Lower leg skin (tissue), 3 donors: ENCODE measurements at regions not wholly inside any gene's neighbourhood (a gene's known extent, or its start where the extent isn't known, plus 50 kb on each side); places are given as distances from the start of the nearest gene placed in this dataset.

ENCODE experiments used
- CTCF ChIP-seq, 3 donors: fragments of 450-650 bp; IDR thresholded peaks; one replicate each; pipeline ENCODE4 v1.5.1; 2016; ENCODE audit warnings: antibody characterized with exemption in 3 of 3, mild to moderate bottlenecking in 3 of 3, moderate library complexity in 2 of 3
- POLR2A ChIP-seq, 2 donors: fragments of 450-650 bp; IDR thresholded peaks; one replicate each; pipeline ENCODE4 v1.6.1; 2016 to 2017; ENCODE audit warnings: antibody characterized with exemption in 2 of 2, mild to moderate bottlenecking in 1 of 2, moderate library complexity in 1 of 2

GRCh38 chr2:8234757-8235374 is 447.0 kb upstream of the ID2 start:
- TF ChIP-seq CTCF (IDR thresholded peaks at IDR 0.05): no peak
- no peak for TF ChIP-seq POLR2A (IDR thresholded peaks at IDR 0.05)
